ENCODE measurements at regions not wholly inside any gene's neighbourhood (a gene's known extent, or its start where the extent isn't known, plus 50 kb on each side); places are given as distances from the start of the nearest gene placed in this dataset.
A peak's percentile ranks its signal among the peaks of the same experiment; 100 is the strongest.

- Histone ChIP-seq H3K9me3 (no peaks in the 10 kb centered on the region), H3K4me3 (no peak overlapping the region), H3K36me3 (no peaks in the 10 kb centered on the region), H3K27ac (no peak overlapping the region), H3K27me3 (no peaks in the 10 kb centered on the region), H3K4me1 (peaks cover 45% of the 10 kb centered on the region)
- no peak for DNase-seq (ENCODE audit: low spot score in 2 of 2)
- WGBS: 91% methylated on average over 5 of the region's 5 CpGs
- TF ChIP-seq, protein P1, sequence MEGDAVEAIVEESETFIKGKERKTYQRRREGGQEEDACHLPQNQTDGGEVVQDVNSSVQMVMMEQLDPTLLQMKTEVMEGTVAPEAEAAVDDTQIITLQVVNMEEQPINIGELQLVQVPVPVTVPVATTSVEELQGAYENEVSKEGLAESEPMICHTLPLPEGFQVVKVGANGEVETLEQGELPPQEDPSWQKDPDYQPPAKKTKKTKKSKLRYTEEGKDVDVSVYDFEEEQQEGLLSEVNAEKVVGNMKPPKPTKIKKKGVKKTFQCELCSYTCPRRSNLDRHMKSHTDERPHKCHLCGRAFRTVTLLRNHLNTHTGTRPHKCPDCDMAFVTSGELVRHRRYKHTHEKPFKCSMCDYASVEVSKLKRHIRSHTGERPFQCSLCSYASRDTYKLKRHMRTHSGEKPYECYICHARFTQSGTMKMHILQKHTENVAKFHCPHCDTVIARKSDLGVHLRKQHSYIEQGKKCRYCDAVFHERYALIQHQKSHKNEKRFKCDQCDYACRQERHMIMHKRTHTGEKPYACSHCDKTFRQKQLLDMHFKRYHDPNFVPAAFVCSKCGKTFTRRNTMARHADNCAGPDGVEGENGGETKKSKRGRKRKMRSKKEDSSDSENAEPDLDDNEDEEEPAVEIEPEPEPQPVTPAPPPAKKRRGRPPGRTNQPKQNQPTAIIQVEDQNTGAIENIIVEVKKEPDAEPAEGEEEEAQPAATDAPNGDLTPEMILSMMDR (IDR thresholded peaks at IDR 0.05): no peak
- TF ChIP-seq EP300 (IDR thresholded peaks at IDR 0.05) (no peak), POLR2A (IDR thresholded peaks at IDR 0.05) (no peak), POLR2AphosphoS5 (IDR thresholded peaks at IDR 0.05) (no peak)
Observed at GRCh38 chr13:30111810-30112209, 195.5 kb downstream of the KATNAL1 start.

DNA sequence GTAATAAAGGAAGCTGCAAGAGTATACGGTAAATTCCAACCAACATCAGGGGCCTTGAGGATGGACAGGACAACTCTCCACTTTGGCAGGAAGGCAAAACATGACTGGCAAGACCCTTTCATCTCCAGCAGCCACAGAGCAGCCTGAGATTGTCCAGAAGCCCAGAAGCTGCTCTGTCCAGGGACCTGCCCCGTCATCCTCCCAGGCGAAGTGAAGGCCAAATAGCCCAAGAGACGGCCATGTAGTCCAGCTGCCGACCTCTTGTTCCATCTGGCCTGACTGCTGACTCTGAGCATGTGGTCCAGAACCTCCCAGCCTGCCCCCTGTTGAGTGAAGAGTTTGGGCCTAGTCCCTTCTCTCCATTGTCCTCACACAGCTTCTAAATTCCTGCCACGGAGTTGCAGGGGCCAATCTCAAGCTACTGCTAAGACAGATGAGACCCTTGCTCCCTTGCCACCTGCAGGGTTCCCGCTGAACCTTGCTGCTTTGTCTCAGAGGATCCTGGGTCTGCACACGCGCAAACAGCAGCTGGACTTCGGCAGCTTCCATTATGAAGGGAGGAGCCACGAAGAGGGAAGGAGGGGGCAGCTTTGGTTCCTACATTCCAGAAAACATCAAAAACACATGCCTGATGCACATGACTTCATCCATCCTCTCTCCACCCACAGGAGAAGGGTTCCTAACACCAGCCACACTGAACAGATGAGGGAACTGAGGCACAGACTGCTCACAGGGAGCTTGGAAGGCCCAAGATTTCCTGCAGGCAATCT, 196.9 kb downstream of the KATNAL1 start:
- TF ChIP-seq EP300 (IDR thresholded peaks at IDR 0.05): no peak
- no peak for TF ChIP-seq POLR2AphosphoS5 (IDR thresholded peaks at IDR 0.05)
- Histone ChIP-seq H3K9me3 (no peaks in the 10 kb centered on the region), H3K27ac (no peak overlapping the region), H3K4me1 (peaks cover 41% of the 10 kb centered on the region), H3K4me3 (no peak overlapping the region), H3K27me3 (no peaks in the 10 kb centered on the region), H3K36me3 (no peaks in the 10 kb centered on the region)
- 75% methylated on average over 11 of the region's 11 CpGs for WGBS
- no peak for DNase-seq (ENCODE audit: low spot score in 2 of 2)

GRCh38 chr13:30109471-30110135, 197.7 kb downstream of the KATNAL1 start:
- no peak for DNase-seq (ENCODE audit: low spot score in 2 of 2)
- Histone ChIP-seq H3K36me3 (no peaks in the 10 kb centered on the region), H3K4me3 (no peak overlapping the region), H3K27ac (no peak overlapping the region), H3K27me3 (no peaks in the 10 kb centered on the region), H3K4me1 (peaks cover 32% of the 10 kb centered on the region), H3K9me3 (no peaks in the 10 kb centered on the region)
- no peak for TF ChIP-seq POLR2A (IDR thresholded peaks at IDR 0.05)
- no peak for TF ChIP-seq POLR2AphosphoS5 (IDR thresholded peaks at IDR 0.05)
- TF ChIP-seq, protein P1 (IDR thresholded peaks at IDR 0.05): no peak
- no peak for TF ChIP-seq EP300 (IDR thresholded peaks at IDR 0.05)
- 86% methylated on average over 8 of the region's 8 CpGs for WGBS

GRCh38 chr13:30108913-30109237, 198.5 kb downstream of the KATNAL1 start:
- no peaks in the 10 kb centered on the region for H3K27me3 ChIP-seq
- no peak overlapping the region for H3K4me3 ChIP-seq
- WGBS: 56% methylated on average over 8 of the region's 8 CpGs
- DNase-seq (ENCODE audit: low spot score in 2 of 2): peak; percentile 77
- TF ChIP-seq POLR2AphosphoS5 (IDR thresholded peaks at IDR 0.05) (peak in 2 of 3 donors; percentile 25 to 39), POLR2A (IDR thresholded peaks at IDR 0.05) (no peak)
- TF ChIP-seq, protein P1 (IDR thresholded peaks at IDR 0.05): no peak
- no peaks in the 10 kb centered on the region for H3K9me3 ChIP-seq
- no peak overlapping the region for H3K27ac ChIP-seq
- H3K4me1 ChIP-seq: peaks cover 25% of the 10 kb centered on the region
- no peaks in the 10 kb centered on the region for H3K36me3 ChIP-seq

- 62% methylated on average over 13 of the region's 13 CpGs for WGBS
- no peak overlapping the region for H3K4me3 ChIP-seq
- H3K9me3 ChIP-seq: no peaks in the 10 kb centered on the region
- H3K27ac ChIP-seq: no peak overlapping the region
- H3K27me3 ChIP-seq: no peaks in the 10 kb centered on the region
- peak in 1 of 2 donors; percentile 40 for DNase-seq (ENCODE audit: low spot score in 2 of 2)
- no peaks in the 10 kb centered on the region for H3K36me3 ChIP-seq
- TF ChIP-seq, protein P1 (IDR thresholded peaks at IDR 0.05): no peak
- TF ChIP-seq POLR2A (IDR thresholded peaks at IDR 0.05): no peak
- no peak for TF ChIP-seq EP300 (IDR thresholded peaks at IDR 0.05)
- TF ChIP-seq POLR2AphosphoS5 (IDR thresholded peaks at IDR 0.05): no peak
- H3K4me1 ChIP-seq: peaks cover 20% of the 10 kb centered on the region
Observed at GRCh38 chr13:30108216-30108912, 199.0 kb downstream of the KATNAL1 start.
